ENCODE measurements at regions not wholly inside any gene's neighbourhood (a gene's known extent, or its start where the extent isn't known, plus 50 kb on each side); places are given as distances from the start of the nearest gene placed in this dataset.

DNA sequence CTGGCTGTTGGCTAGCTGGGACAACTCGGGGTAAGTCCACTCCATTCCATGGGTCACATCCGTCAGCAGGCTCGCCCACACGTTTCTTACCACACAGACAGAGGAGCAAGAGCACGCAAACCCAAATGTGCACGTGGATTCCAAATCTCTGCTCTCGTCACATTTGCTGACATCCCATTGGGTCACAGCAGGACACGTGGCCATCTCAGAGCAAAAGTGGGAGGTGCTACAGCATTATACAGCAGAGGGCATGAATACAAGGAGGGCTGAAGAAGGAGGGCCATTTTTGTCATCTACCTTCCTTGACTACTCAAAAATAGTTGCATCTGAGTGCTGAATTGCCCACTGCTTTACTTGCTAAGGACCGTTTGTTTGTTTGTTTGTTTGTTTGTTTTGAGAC, 84.7 kb downstream of the RBBP6 start:
- WGBS, 2 experiments, result 81 to 86% methylated on average over 9 of the region's 9 CpGs
- no peaks in the 10 kb centered on the region for H3K27me3 ChIP-seq (ENCODE audit: control insufficient read depth, insufficient read depth, low read length, poor library complexity, severe bottlenecking)
- H3K9me3 ChIP-seq (ENCODE audit: control insufficient read depth, low read length), result no peaks in the 10 kb centered on the region
- H3K4me1 ChIP-seq (ENCODE audit: control insufficient read depth, insufficient read depth, low read length), result no peaks in the 10 kb centered on the region
- H3K4me3 ChIP-seq (ENCODE audit: insufficient read depth, low read depth, low read length), result no peak overlapping the region
- no peaks in the 10 kb centered on the region for H3K36me3 ChIP-seq (ENCODE audit: control insufficient read depth, insufficient read depth, low read length)
- no peak overlapping the region for H3K27ac ChIP-seq (ENCODE audit: insufficient read depth, low read depth, low read length, poor library complexity, severe bottlenecking)

DNA sequence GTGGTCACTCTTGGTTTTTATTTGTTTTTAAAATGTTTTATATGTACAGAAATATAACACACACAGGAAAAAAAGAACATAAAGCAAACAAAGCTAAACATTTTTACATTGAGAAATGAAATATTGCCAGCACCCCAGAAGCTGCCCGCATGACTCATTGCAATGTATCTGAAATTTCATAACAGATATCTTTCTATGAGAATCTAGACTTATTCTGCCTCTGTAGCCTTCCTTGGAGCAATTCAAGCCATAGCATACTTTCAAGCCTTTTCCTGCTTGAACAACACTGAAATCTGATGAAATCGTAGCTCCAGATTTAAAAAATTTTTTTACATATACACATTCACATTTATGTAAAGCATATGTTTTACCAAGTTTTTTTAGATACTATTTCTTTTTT, 86.9 kb downstream of the RBBP6 start:
- WGBS, 2 experiments, result 88 to 90% methylated on average over 2 of the region's 2 CpGs
- no peak overlapping the region for H3K4me3 ChIP-seq (ENCODE audit: insufficient read depth, low read depth, low read length)
- H3K27ac ChIP-seq (ENCODE audit: insufficient read depth, low read depth, low read length, poor library complexity, severe bottlenecking), result no peak overlapping the region
- no peaks in the 10 kb centered on the region for H3K27me3 ChIP-seq (ENCODE audit: control insufficient read depth, insufficient read depth, low read length, poor library complexity, severe bottlenecking)
- no peaks in the 10 kb centered on the region for H3K9me3 ChIP-seq (ENCODE audit: control insufficient read depth, low read length)
- H3K36me3 ChIP-seq (ENCODE audit: control insufficient read depth, insufficient read depth, low read length), result no peaks in the 10 kb centered on the region
- H3K4me1 ChIP-seq (ENCODE audit: control insufficient read depth, insufficient read depth, low read length), result no peaks in the 10 kb centered on the region

DNA sequence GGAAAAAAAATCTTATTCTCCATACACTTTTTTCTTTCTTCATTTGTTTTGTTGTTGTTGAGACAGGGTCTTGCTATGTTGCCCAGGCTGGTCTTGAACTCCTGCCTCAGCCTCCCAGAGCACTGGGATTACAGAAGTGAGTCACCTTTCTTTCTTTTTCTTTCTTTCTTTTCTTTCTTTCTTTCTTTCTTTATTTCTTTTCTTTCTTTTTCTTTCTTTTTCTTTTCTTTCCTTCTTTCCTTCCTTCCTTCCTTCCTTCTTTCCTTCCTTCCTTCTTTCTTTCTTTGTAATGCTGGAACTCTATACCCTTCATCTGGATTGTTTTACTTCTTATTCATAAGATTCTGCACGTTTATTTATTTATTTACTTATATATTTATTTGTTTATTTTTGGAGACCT, 94.5 kb upstream of the TNRC6A start:
- Histone ChIP-seq H3K4me1 (ENCODE audit: control insufficient read depth, insufficient read depth, low read length) (no peaks in the 10 kb centered on the region), H3K4me3 (ENCODE audit: insufficient read depth, low read depth, low read length) (no peak overlapping the region), H3K27ac (ENCODE audit: insufficient read depth, low read depth, low read length, poor library complexity, severe bottlenecking) (no peak overlapping the region), H3K9me3 (ENCODE audit: control insufficient read depth, low read length) (no peaks in the 10 kb centered on the region), H3K36me3 (ENCODE audit: control insufficient read depth, insufficient read depth, low read length) (no peaks in the 10 kb centered on the region), H3K27me3 (ENCODE audit: control insufficient read depth, insufficient read depth, low read length, poor library complexity, severe bottlenecking) (no peaks in the 10 kb centered on the region)
- no CpG with 5 or more reads among the region's 1 CpG for WGBS, 2 experiments

DNA sequence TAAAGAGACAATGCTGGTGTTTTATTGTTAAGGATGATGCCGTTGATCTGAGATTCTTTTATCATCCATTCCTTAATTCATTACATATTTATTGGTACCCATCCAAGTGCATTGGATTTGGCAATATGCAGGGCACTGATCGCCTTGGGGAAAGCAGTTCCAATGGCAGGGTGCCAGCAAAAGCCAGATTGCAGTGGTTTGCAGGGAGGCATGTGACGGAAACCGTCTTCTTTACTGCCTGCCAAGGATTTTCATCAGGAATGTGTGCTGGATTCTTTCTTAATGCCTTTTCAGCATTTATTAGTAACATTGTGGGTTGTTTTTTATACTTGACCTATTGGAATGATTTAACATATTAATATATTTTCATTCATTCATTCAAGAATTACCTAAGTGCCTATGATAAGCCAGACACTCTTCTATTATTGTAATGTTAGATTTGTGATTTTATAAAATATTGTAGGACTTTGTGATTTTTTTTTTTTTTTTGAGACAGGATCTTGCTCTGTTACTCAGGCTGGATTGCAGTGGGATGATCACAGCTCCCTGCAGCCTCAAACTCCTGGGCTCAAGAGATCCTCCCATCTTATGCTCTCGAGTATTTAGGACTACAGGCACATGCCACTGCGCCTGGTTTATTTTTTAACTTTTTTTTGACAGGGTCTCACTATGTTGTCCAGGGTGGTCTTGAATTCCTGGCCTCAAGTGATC, 93.4 kb upstream of the TNRC6A start:
- no peak overlapping the region for H3K4me3 ChIP-seq (ENCODE audit: insufficient read depth, low read depth, low read length)
- whole genome bisulfite sequencing, 2 experiments, result 92% methylated on average over 6 of the region's 6 CpGs
- H3K4me1 ChIP-seq (ENCODE audit: control insufficient read depth, insufficient read depth, low read length), result no peaks in the 10 kb centered on the region
- no peaks in the 10 kb centered on the region for H3K36me3 ChIP-seq (ENCODE audit: control insufficient read depth, insufficient read depth, low read length)
- H3K27ac ChIP-seq (ENCODE audit: insufficient read depth, low read depth, low read length, poor library complexity, severe bottlenecking), result no peak overlapping the region
- no peaks in the 10 kb centered on the region for H3K9me3 ChIP-seq (ENCODE audit: control insufficient read depth, low read length)
- no peaks in the 10 kb centered on the region for H3K27me3 ChIP-seq (ENCODE audit: control insufficient read depth, insufficient read depth, low read length, poor library complexity, severe bottlenecking)

DNA sequence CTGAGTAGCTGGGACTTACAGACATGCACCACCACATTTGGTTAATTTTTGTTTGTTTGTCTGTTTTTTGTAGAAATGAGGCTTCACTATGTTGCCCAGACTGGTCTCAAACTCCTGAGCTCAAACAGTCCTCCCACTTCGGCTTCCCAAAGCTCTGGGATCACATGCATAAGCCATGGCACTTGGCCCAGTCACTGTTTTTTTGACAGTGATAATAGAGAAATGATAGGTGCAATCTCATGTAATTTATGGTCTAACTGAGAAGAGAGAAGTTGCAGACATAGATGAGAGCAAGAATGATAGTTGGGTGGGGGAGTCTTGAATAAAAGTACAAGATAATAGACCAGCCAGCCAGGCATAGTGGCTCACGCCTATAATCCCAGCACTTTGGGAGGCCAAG, 89.7 kb upstream of the TNRC6A start:
- Histone ChIP-seq H3K4me3 (ENCODE audit: insufficient read depth, low read depth, low read length) (no peak overlapping the region), H3K36me3 (ENCODE audit: control insufficient read depth, insufficient read depth, low read length) (no peaks in the 10 kb centered on the region), H3K27ac (ENCODE audit: insufficient read depth, low read depth, low read length, poor library complexity, severe bottlenecking) (no peak overlapping the region), H3K4me1 (ENCODE audit: control insufficient read depth, insufficient read depth, low read length) (no peaks in the 10 kb centered on the region), H3K9me3 (ENCODE audit: control insufficient read depth, low read length) (no peaks in the 10 kb centered on the region), H3K27me3 (ENCODE audit: control insufficient read depth, insufficient read depth, low read length, poor library complexity, severe bottlenecking) (no peaks in the 10 kb centered on the region)
- WGBS, 2 experiments, result 90 to 92% methylated on average over 2 of the region's 2 CpGs

DNA sequence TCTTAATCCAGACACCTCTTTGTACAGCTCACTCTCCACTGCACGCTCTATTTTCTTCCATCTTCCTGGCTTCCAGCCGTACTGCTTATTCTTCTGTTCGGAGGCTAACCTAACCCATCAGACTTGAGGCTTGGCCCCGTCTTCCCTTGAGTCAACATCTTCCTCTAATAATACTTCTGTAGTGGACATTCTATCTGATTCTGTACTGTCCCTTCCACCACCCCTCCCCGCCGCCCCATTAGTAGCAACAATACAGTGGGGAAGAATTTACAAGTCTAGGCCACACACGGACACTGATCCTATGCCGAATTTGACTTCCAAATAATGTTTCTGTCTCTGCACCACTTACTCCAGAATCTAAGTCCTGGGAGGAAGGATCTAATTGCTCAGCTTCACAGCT, 86.0 kb upstream of the TNRC6A start:
- WGBS, 2 experiments, result 85 to 89% methylated on average over 8 of the region's 8 CpGs
- no peak overlapping the region for H3K4me3 ChIP-seq (ENCODE audit: insufficient read depth, low read depth, low read length)
- H3K27ac ChIP-seq (ENCODE audit: insufficient read depth, low read depth, low read length, poor library complexity, severe bottlenecking), result no peak overlapping the region
- H3K27me3 ChIP-seq (ENCODE audit: control insufficient read depth, insufficient read depth, low read length, poor library complexity, severe bottlenecking), result no peaks in the 10 kb centered on the region
- H3K36me3 ChIP-seq (ENCODE audit: control insufficient read depth, insufficient read depth, low read length), result no peaks in the 10 kb centered on the region
- no peaks in the 10 kb centered on the region for H3K9me3 ChIP-seq (ENCODE audit: control insufficient read depth, low read length)
- H3K4me1 ChIP-seq (ENCODE audit: control insufficient read depth, insufficient read depth, low read length), result no peaks in the 10 kb centered on the region

DNA sequence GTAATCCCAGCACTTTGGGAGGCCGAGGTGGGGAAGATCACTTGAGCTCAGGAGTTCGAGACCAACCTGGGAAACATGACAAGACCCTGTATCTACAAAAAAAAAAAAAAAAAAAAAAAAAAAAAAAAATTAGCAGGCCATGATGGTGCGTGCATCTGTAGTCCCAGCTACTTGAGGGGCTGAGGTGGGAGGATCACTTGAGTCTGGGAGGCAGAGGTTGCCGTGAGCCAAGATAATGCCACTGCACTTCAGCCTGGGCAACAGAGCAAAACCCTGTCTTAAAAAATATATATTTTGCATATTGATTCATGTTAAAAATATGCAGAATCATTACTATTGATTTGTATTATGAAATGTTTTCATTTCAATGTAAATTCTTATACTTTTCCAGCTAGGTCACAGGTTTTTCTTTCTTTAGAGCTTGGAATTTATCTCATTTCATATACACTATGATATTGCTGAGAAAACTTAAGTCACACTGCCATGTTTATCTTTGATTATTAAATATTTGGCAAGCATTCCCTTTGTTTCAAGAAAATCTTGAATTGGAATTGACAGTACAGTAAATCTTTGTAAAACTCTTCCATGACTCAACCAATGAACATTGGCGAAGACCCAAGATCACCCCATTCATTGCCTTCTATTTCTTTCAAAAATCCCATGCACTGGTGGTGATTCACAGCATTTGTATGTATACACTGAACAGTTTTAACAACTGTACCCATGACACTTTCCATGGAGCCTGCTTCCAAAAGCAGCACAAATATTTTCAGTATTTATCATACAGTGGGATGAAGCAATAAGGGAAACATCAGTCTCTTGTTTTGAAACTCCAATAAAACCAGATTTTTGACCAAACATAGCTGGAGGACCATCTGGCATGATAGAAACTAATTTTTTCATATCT, 83.5 kb upstream of the TNRC6A start:
- Histone ChIP-seq H3K9me3 (ENCODE audit: control insufficient read depth, low read length) (no peaks in the 10 kb centered on the region), H3K4me1 (ENCODE audit: control insufficient read depth, insufficient read depth, low read length) (no peaks in the 10 kb centered on the region), H3K4me3 (ENCODE audit: insufficient read depth, low read depth, low read length) (no peak overlapping the region), H3K36me3 (ENCODE audit: control insufficient read depth, insufficient read depth, low read length) (no peaks in the 10 kb centered on the region), H3K27me3 (ENCODE audit: control insufficient read depth, insufficient read depth, low read length, poor library complexity, severe bottlenecking) (no peaks in the 10 kb centered on the region), H3K27ac (ENCODE audit: insufficient read depth, low read depth, low read length, poor library complexity, severe bottlenecking) (no peak overlapping the region)
- WGBS, 2 experiments, result 90 to 96% methylated on average over 4 to 5 of the region's 5 CpGs

DNA sequence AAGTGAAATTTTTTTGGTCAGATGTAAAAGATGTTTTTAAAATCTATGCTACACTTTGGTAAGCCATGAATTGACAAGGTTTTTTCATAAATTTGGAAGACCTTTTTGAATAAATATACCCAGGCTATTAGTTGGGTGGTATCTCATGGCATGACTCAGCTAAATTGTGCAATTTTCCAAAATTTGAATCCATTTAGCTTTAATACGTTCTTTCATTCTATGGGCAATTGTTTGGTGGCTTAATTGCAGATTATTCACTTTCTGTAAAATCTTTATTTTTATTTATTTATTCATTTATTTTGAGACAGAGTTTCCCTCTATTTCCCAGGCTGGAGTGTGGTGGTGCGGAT, 82.8 kb upstream of the TNRC6A start:
- Histone ChIP-seq H3K27ac (ENCODE audit: insufficient read depth, low read depth, low read length, poor library complexity, severe bottlenecking) (no peak overlapping the region), H3K27me3 (ENCODE audit: control insufficient read depth, insufficient read depth, low read length, poor library complexity, severe bottlenecking) (no peaks in the 10 kb centered on the region), H3K9me3 (ENCODE audit: control insufficient read depth, low read length) (no peaks in the 10 kb centered on the region), H3K4me1 (ENCODE audit: control insufficient read depth, insufficient read depth, low read length) (no peaks in the 10 kb centered on the region), H3K36me3 (ENCODE audit: control insufficient read depth, insufficient read depth, low read length) (no peaks in the 10 kb centered on the region), H3K4me3 (ENCODE audit: insufficient read depth, low read depth, low read length) (no peak overlapping the region)
- 97 to 100% methylated on average over 1 to 2 of the region's 2 CpGs for WGBS, 2 experiments

DNA sequence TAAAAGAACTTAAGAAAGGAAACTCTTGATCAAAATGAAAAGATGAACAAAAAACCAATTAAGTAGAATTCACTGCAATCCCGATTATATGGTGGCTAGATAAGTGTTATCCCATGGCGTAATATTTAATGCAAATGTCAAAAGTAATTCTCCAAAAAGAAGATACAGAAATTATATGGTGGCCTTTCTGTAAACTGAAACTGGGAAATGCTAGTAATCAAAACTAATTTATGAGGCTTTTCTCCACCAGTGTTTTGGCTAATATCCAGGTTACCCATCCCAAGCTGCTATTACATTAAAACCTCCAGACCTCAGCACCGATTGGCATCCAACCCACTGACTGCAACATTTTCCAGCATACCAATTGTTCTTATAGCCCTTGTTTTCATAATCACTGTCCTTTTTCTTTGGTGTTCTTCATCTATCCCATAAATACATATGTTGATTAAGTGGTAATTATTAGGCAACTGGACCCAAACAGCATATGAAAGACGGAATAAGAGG, 77.2 kb upstream of the TNRC6A start:
- no peaks in the 10 kb centered on the region for H3K4me1 ChIP-seq (ENCODE audit: control insufficient read depth, insufficient read depth, low read length)
- no peak overlapping the region for H3K27ac ChIP-seq (ENCODE audit: insufficient read depth, low read depth, low read length, poor library complexity, severe bottlenecking)
- H3K27me3 ChIP-seq (ENCODE audit: control insufficient read depth, insufficient read depth, low read length, poor library complexity, severe bottlenecking), result no peaks in the 10 kb centered on the region
- H3K4me3 ChIP-seq (ENCODE audit: insufficient read depth, low read depth, low read length), result no peak overlapping the region
- 85 to 86% methylated on average over 3 to 4 of the region's 4 CpGs for WGBS, 2 experiments
- H3K9me3 ChIP-seq (ENCODE audit: control insufficient read depth, low read length), result no peaks in the 10 kb centered on the region
- no peaks in the 10 kb centered on the region for H3K36me3 ChIP-seq (ENCODE audit: control insufficient read depth, insufficient read depth, low read length)

DNA sequence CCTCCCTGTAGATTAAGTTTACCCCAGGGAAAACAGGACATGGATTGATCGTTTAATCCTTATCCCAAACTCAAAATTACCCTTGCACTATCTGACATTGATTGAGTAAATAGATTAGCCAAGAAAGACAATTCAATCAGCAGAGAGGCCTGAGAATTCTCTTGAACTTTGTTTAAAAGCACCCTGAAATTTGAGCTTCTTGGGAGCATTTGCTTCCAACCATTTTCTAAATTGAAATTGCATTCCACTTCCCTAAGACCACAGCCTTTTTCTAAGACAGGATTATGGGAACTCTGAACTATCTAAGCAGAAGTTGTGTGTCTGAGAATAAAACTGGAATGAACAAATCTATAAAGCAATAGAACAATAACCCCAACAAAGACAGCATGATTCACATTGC, 76.6 kb upstream of the TNRC6A start:
- no peaks in the 10 kb centered on the region for H3K36me3 ChIP-seq (ENCODE audit: control insufficient read depth, insufficient read depth, low read length)
- H3K4me1 ChIP-seq (ENCODE audit: control insufficient read depth, insufficient read depth, low read length), result no peaks in the 10 kb centered on the region
- H3K27ac ChIP-seq (ENCODE audit: insufficient read depth, low read depth, low read length, poor library complexity, severe bottlenecking), result no peak overlapping the region
- no peak overlapping the region for H3K4me3 ChIP-seq (ENCODE audit: insufficient read depth, low read depth, low read length)
- no peaks in the 10 kb centered on the region for H3K27me3 ChIP-seq (ENCODE audit: control insufficient read depth, insufficient read depth, low read length, poor library complexity, severe bottlenecking)
- 83 to 100% methylated on average over 1 of the region's 1 CpG for WGBS, 2 experiments
- H3K9me3 ChIP-seq (ENCODE audit: control insufficient read depth, low read length), result no peaks in the 10 kb centered on the region
